ENCODE measurements at regions not wholly inside any gene's neighbourhood (a gene's known extent, or its start where the extent isn't known, plus 50 kb on each side); places are given as distances from the start of the nearest gene placed in this dataset.

DNA sequence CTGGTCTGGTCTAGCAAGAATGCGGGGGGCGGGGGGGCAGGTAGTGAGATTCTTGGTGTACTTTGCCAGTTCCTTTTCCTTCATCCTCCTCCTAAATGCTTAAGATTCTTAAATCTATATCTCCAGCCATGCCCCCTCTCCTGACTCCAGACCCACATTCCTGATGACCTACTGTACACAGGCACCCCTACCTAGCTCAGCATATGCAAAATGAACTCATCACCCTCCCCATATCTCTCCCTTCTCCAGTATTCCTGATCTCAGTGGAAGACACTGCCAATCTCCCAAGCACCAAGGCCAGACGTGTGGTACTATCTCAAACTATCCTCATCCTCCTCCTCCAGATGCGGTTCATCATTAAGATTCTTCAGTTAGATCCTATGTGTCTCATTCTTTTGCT, 215.8 kb downstream of the SPTSSA start (continued):
- TF ChIP-seq FOXM1 (IDR thresholded peaks at IDR 0.05; ENCODE audit: low read depth) (no peak), FOXM1 (CRISPR knock-in tag; IDR thresholded peaks at IDR 0.05; ENCODE audit: low read depth) (no peak), PYGO2 (tag; IDR thresholded peaks at IDR 0.05) (no peak), RBFOX2 (IDR thresholded peaks at IDR 0.05; ENCODE audit: low read depth, low read length) (no peak), PRMT5 (CRISPR knock-in tag; IDR thresholded peaks at IDR 0.05) (no peak), IRF2 (CRISPR knock-in tag; IDR thresholded peaks at IDR 0.05) (no peak), ZNF311 (CRISPR knock-in tag; IDR thresholded peaks at IDR 0.05) (no peak), SIN3B (IDR thresholded peaks at IDR 0.05; ENCODE audit: low read depth) (no peak), ZNF561 (CRISPR knock-in tag; conservative IDR thresholded peaks at IDR 0.05) (no peak)

DNA sequence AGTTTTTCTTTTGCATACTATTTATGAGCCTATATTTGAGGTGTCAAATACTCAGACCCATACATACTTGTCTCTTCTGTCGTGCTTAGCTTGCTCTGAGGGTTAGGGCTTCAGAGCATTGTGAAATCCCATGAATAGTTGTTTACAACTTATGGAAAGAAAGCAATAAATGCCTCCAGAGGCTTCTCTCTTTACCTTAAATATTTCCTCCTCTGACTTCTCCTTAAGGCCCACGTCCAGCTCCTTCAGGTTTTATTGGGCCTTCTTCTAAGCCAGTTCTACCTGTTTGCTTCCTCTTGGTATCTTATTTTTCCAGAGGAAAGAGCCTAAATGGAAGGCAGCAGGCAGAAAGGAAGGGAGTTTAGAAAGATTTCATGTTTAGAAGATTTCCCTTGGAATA, 218.6 kb downstream of the SPTSSA start:
- in situ Hi-C loops (cut with MboI) (no loop called here), intact Hi-C loops (cut with micrococcal nuclease) (no loop called here)
- no TSS peak for BruUV-seq (replicated peaks)
- no peaks in the 10 kb centered on the region for H3K9me1 ChIP-seq (ENCODE audit: control insufficient read depth, insufficient read depth, low read length)
- H3K27ac ChIP-seq (ENCODE audit: extremely low read depth, low read depth, low read length): no peak overlapping the region
- no peak overlapping the region for H3K4me2 ChIP-seq (ENCODE audit: insufficient read depth, low read length)
- no peaks in the 10 kb centered on the region for H3K4me1 ChIP-seq (replicated peaks in 1 of 2; ENCODE audit: control insufficient read depth in 2 of 2, insufficient read depth in 2 of 2, low read length in 2 of 2)
- no peaks in the 10 kb centered on the region for H3K79me2 ChIP-seq (ENCODE audit: control insufficient read depth, insufficient read depth, low read length)
- H4K20me1 ChIP-seq (replicated peaks; ENCODE audit: control insufficient read depth, insufficient read depth, low read length): no peaks in the 10 kb centered on the region
- no peaks in the 10 kb centered on the region for H3K9me3 ChIP-seq (replicated peaks; ENCODE audit: control insufficient read depth, insufficient read depth, low read depth, low read length)
- H3K4me3 ChIP-seq: no peak overlapping the region
- FAIRE-seq (no peak), DNase-seq (ENCODE audit: extremely low read depth in 1 of 4, low spot score in 3 of 4) (no peak), ATAC-seq (no peak)
- ChIA-PET POLR2A (interaction anchor here (1.0 kb wide), 1 partner anchor 19 kb away, joined by 3 read pairs; no protein-coding TSS in a partner anchor), CTCF (ENCODE audit: low intra/inter-chr PET ratio) (no interaction called here)
- H2AFZ ChIP-seq (ENCODE audit: low read depth, low read length): no peak overlapping the region
- 0% methylated on average over 2 of the region's 2 CpGs for WGBS (ENCODE audit: insufficient coverage, low coverage, missing lambda C conversion rate)
- H3K9ac ChIP-seq (ENCODE audit: insufficient read depth in 1 of 2, low read depth in 2 of 2, low read length in 2 of 2): no peak overlapping the region
- no peaks in the 10 kb centered on the region for H3K27me3 ChIP-seq (ENCODE audit: control insufficient read depth in 2 of 2, insufficient read depth in 2 of 2, low read length in 2 of 2)
- no peaks in the 10 kb centered on the region for H3K36me3 ChIP-seq (ENCODE audit: control insufficient read depth, insufficient read depth, low read length)
- TF ChIP-seq, protein P1, sequence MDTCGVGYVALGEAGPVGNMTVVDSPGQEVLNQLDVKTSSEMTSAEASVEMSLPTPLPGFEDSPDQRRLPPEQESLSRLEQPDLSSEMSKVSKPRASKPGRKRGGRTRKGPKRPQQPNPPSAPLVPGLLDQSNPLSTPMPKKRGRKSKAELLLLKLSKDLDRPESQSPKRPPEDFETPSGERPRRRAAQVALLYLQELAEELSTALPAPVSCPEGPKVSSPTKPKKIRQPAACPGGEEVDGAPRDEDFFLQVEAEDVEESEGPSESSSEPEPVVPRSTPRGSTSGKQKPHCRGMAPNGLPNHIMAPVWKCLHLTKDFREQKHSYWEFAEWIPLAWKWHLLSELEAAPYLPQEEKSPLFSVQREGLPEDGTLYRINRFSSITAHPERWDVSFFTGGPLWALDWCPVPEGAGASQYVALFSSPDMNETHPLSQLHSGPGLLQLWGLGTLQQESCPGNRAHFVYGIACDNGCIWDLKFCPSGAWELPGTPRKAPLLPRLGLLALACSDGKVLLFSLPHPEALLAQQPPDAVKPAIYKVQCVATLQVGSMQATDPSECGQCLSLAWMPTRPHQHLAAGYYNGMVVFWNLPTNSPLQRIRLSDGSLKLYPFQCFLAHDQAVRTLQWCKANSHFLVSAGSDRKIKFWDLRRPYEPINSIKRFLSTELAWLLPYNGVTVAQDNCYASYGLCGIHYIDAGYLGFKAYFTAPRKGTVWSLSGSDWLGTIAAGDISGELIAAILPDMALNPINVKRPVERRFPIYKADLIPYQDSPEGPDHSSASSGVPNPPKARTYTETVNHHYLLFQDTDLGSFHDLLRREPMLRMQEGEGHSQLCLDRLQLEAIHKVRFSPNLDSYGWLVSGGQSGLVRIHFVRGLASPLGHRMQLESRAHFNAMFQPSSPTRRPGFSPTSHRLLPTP (IDR thresholded peaks at IDR 0.05; ENCODE audit: borderline replicate concordance, extremely low read depth, insufficient read length): no peak
- no peak for TF ChIP-seq SUPT5H (IDR thresholded peaks at IDR 0.05)
- no peak for TF ChIP-seq TAL1 (IDR thresholded peaks at IDR 0.05)
- TF ChIP-seq TOE1 (IDR thresholded peaks at IDR 0.05; ENCODE audit: borderline replicate concordance): no peak
- no peak for TF ChIP-seq TOE1 (CRISPR knock-in tag; IDR thresholded peaks at IDR 0.05; ENCODE audit: borderline replicate concordance, low read depth)
- TF ChIP-seq PCBP1 (IDR thresholded peaks at IDR 0.05; ENCODE audit: low read depth, low read length, poor library complexity, severe bottlenecking): no peak
- TF ChIP-seq SREBF2 (CRISPR knock-in tag; IDR thresholded peaks at IDR 0.05): no peak
- TF ChIP-seq, protein P2, sequence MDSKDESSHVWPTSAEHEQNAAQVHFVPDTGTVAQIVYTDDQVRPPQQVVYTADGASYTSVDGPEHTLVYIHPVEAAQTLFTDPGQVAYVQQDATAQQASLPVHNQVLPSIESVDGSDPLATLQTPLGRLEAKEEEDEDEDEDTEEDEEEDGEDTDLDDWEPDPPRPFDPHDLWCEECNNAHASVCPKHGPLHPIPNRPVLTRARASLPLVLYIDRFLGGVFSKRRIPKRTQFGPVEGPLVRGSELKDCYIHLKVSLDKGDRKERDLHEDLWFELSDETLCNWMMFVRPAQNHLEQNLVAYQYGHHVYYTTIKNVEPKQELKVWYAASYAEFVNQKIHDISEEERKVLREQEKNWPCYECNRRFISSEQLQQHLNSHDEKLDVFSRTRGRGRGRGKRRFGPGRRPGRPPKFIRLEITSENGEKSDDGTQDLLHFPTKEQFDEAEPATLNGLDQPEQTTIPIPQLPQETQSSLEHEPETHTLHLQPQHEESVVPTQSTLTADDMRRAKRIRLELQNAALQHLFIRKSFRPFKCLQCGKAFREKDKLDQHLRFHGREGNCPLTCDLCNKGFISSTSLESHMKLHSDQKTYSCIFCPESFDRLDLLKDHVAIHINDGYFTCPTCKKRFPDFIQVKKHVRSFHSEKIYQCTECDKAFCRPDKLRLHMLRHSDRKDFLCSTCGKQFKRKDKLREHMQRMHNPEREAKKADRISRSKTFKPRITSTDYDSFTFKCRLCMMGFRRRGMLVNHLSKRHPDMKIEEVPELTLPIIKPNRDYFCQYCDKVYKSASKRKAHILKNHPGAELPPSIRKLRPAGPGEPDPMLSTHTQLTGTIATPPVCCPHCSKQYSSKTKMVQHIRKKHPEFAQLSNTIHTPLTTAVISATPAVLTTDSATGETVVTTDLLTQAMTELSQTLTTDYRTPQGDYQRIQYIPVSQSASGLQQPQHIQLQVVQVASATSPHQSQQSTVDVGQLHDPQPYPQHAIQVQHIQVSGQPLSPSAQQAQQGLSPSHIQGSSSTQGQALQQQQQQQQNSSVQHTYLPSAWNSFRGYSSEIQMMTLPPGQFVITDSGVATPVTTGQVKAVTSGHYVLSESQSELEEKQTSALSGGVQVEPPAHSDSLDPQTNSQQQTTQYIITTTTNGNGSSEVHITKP (IDR thresholded peaks at IDR 0.05; ENCODE audit: partially characterized antibody): no peak
- TF ChIP-seq NCOR1 (IDR thresholded peaks at IDR 0.05): no peak
- TF ChIP-seq HNRNPUL1 (IDR thresholded peaks at IDR 0.05; ENCODE audit: low read length): no peak

All from K562 (cell line).